Memory B cell (primary cell): ENCODE measurements at regions not wholly inside any gene's neighbourhood (a gene's known extent, or its start where the extent isn't known, plus 50 kb on each side); places are given as distances from the start of the nearest gene placed in this dataset.
"Not testable (repeated sequence)": the region's sequence is repeated elsewhere in the genome, so short reads cannot be mapped to it uniquely, and the experiment has no call there.

Experiments used
- ATAC-seq: fragments of 150-1000 bp; cut with Tn5 transposase; 2 replicates; pipeline ENCODE4 v1.10.0; 2021; ENCODE audit warnings: low read depth, mild to moderate bottlenecking, moderate library complexity
- DNase-seq, 2 donors: peaks; one replicate each; pipeline ENCODE4 v3.0.0; 2022; ENCODE audit warnings: low spot score in 2 of 2
- H3K27ac Mint-ChIP-seq: one replicate; pipeline ENCODE4 v1.8.0; 2022; ENCODE audit warnings: mild to moderate bottlenecking, moderate library complexity, mixed read lengths
- H3K27me3 Mint-ChIP-seq: one replicate; pipeline ENCODE4 v1.8.0; 2022; ENCODE audit warnings: mixed read lengths
- H3K36me3 Mint-ChIP-seq: one replicate; pipeline ENCODE4 v1.8.0; 2022; ENCODE audit warnings: mild to moderate bottlenecking, mixed read lengths
- H3K4me1 Mint-ChIP-seq: one replicate; pipeline ENCODE4 v1.8.0; 2022; ENCODE audit warnings: mixed read lengths
- H3K4me3 Mint-ChIP-seq: one replicate; pipeline ENCODE4 v1.8.0; 2022; ENCODE audit warnings: mild to moderate bottlenecking, moderate library complexity, mixed read lengths
- H3K9me3 Mint-ChIP-seq: one replicate; pipeline ENCODE4 v1.8.0; 2022; ENCODE audit warnings: mixed read lengths

DNA sequence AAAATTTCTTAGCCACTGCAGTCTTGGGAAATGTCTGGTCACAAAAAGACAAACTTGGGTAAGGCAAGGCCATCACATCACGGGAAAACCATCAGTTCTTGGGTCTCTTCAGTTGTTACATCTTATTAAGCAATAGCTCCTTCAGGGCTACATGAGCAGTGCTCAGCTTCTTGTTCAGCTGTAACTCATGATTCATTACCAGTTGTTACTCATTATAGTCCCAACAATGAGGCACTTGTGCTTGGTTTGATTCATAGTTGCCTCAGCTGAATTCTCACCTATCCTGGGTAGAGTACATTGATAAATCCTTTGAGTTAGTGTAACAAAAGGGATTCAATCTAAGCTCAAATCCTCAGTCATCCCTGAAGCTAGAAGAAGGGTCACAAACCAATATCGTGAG lies 102.4 kb upstream of the DCC start:
- Mint-ChIP-seq H3K27ac (no peak overlapping the region), H3K27me3 (peaks cover 4% of the 10 kb centered on the region), H3K9me3 (peaks cover 3% of the 10 kb centered on the region), H3K36me3 (no peaks in the 10 kb centered on the region), H3K4me3 (no peak overlapping the region), H3K4me1 (no peaks in the 10 kb centered on the region)
- DNase-seq (no peak), ATAC-seq (no peak)

GRCh38 chr18:52242711-52243110 lies 97.3 kb upstream of the DCC start:
- H3K27ac Mint-ChIP-seq = no peak overlapping the region
- peaks cover 4% of the 10 kb centered on the region for H3K27me3 Mint-ChIP-seq
- H3K4me1 Mint-ChIP-seq = no peaks in the 10 kb centered on the region
- H3K4me3 Mint-ChIP-seq = no peak overlapping the region
- no peak for DNase-seq
- no peaks in the 10 kb centered on the region for H3K36me3 Mint-ChIP-seq
- no peak for ATAC-seq
- peaks cover 5% of the 10 kb centered on the region for H3K9me3 Mint-ChIP-seq

GRCh38 chr18:52244658-52245057 lies 95.3 kb upstream of the DCC start:
- peaks cover 2% of the 10 kb centered on the region for H3K4me1 Mint-ChIP-seq
- no peak for DNase-seq
- peaks cover 2% of the 10 kb centered on the region for H3K27me3 Mint-ChIP-seq
- ATAC-seq = no peak
- H3K27ac Mint-ChIP-seq = no peak overlapping the region
- no peaks in the 10 kb centered on the region for H3K36me3 Mint-ChIP-seq
- no peak overlapping the region for H3K4me3 Mint-ChIP-seq
- H3K9me3 Mint-ChIP-seq = peaks cover 3% of the 10 kb centered on the region

- H3K27ac Mint-ChIP-seq = no peak overlapping the region
- no peak overlapping the region for H3K4me3 Mint-ChIP-seq
- H3K9me3 Mint-ChIP-seq = peaks cover 3% of the 10 kb centered on the region
- H3K27me3 Mint-ChIP-seq = no peaks in the 10 kb centered on the region
- H3K36me3 Mint-ChIP-seq = no peaks in the 10 kb centered on the region
- DNase-seq (no peak), ATAC-seq (no peak)
- H3K4me1 Mint-ChIP-seq = peaks cover 1% of the 10 kb centered on the region
Measured at GRCh38 chr18:52254367-52254766, 85.6 kb upstream of the DCC start.

DNA sequence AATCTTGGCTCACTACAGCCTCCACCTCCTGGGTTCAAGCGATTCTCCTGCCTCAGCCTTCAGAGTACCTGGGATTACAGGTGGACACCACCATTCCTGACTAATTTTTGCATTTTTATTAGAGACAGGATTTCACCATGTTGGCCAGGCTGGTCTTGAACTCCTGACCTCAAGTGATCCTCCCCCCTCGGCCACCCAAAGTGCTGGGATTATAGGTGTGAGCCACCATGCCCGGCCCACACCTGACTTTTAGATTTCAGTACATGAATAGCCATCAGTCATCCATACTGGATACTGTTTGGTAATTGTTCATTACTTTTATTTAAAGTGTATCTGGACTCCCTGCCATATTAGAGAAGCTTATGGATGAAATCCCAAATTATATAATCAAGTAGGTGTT lies 82.6 kb upstream of the DCC start:
- not testable (repeated sequence) for H3K27ac Mint-ChIP-seq, H3K9me3 Mint-ChIP-seq, H3K27me3 Mint-ChIP-seq, H3K36me3 Mint-ChIP-seq, ATAC-seq, H3K4me3 Mint-ChIP-seq, H3K4me1 Mint-ChIP-seq, DNase-seq

- no peaks in the 10 kb centered on the region for H3K27me3 Mint-ChIP-seq
- no peak overlapping the region for H3K27ac Mint-ChIP-seq
- DNase-seq = no peak
- H3K4me1 Mint-ChIP-seq = no peaks in the 10 kb centered on the region
- no peaks in the 10 kb centered on the region for H3K36me3 Mint-ChIP-seq
- H3K4me3 Mint-ChIP-seq = no peak overlapping the region
- no peaks in the 10 kb centered on the region for H3K9me3 Mint-ChIP-seq
- ATAC-seq = no peak
Measured at GRCh38 chr18:52275817-52276216, 64.2 kb upstream of the DCC start.

- no peaks in the 10 kb centered on the region for H3K4me1 Mint-ChIP-seq
- H3K27ac Mint-ChIP-seq = no peak overlapping the region
- no peaks in the 10 kb centered on the region for H3K9me3 Mint-ChIP-seq
- H3K27me3 Mint-ChIP-seq = no peaks in the 10 kb centered on the region
- DNase-seq = no peak
- no peaks in the 10 kb centered on the region for H3K36me3 Mint-ChIP-seq
- ATAC-seq = no peak
- H3K4me3 Mint-ChIP-seq = no peak overlapping the region
Measured at GRCh38 chr18:52277785-52278184, 62.2 kb upstream of the DCC start.

GRCh38 chr18:52278191-52278590 lies 61.8 kb upstream of the DCC start:
- Mint-ChIP-seq H3K27me3 (no peaks in the 10 kb centered on the region), H3K36me3 (no peaks in the 10 kb centered on the region), H3K4me1 (no peaks in the 10 kb centered on the region), H3K4me3 (no peak overlapping the region), H3K9me3 (no peaks in the 10 kb centered on the region), H3K27ac (no peak overlapping the region)
- DNase-seq (no peak), ATAC-seq (no peak)

DNA sequence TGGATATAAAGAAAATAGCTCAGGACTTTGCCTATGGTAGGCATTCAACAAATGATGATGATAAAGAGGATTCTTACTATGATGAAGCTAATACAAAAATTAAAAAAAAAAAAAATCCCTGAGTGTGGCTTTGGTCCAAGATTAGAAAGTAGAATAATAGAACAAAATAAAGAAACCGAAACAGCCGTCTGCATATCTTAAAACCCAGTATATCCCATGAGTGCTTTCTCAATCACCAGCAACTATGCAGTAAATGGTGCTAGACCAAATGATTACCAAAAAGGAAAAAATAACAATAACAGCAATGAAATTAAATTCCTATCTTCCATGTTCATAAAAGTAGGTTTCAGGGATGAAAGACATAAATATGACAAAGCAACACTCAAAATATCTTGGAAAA lies 59.3 kb upstream of the DCC start:
- DNase-seq = no peak
- Mint-ChIP-seq H3K36me3 (no peaks in the 10 kb centered on the region), H3K9me3 (no peaks in the 10 kb centered on the region)

GRCh38 chr18:52283927-52284326 lies 56.1 kb upstream of the DCC start:
- Mint-ChIP-seq H3K27ac (no peak overlapping the region), H3K4me1 (no peaks in the 10 kb centered on the region), H3K4me3 (no peak overlapping the region), H3K36me3 (no peaks in the 10 kb centered on the region), H3K9me3 (no peaks in the 10 kb centered on the region), H3K27me3 (peaks cover 1% of the 10 kb centered on the region)
- DNase-seq = no peak
- no peak for ATAC-seq

More for the DNA sequence above, 59.3 kb upstream of the DCC start:
- Mint-ChIP-seq H3K27me3 (no peaks in the 10 kb centered on the region), H3K27ac (no peak overlapping the region), H3K4me3 (no peak overlapping the region), H3K4me1 (no peaks in the 10 kb centered on the region)
- no peak for ATAC-seq

GRCh38 chr18:52286675-52287074 lies 53.3 kb upstream of the DCC start:
- H3K4me3 Mint-ChIP-seq = no peak overlapping the region
- no peaks in the 10 kb centered on the region for H3K4me1 Mint-ChIP-seq

DNA sequence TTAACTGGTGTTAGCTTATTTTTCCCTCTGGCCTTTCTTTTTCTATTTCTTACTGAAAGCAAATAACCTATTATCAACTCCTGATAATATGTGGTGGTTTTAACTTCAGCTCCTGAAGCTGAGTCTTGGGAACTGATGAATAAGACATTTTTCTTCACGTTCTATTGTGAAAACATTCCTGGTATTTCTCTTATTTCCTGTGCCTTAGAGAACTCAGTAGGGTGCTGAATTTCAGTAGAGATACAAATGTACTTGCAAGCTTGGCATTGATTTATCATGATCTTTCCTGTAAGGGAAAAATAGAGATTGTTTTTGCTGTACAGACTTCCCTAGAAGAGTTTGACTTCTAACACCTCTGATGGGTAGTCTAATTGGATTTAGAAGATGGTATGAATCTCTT lies 52.8 kb upstream of the DCC start:
- ATAC-seq = no peak
- H3K36me3 Mint-ChIP-seq = no peaks in the 10 kb centered on the region
- peaks cover 1% of the 10 kb centered on the region for H3K27me3 Mint-ChIP-seq
- H3K9me3 Mint-ChIP-seq = no peaks in the 10 kb centered on the region
- no peak overlapping the region for H3K4me3 Mint-ChIP-seq
- H3K4me1 Mint-ChIP-seq = no peaks in the 10 kb centered on the region
- no peak overlapping the region for H3K27ac Mint-ChIP-seq
- no peak for DNase-seq

More at GRCh38 chr18:52286675-52287074, 53.3 kb upstream of the DCC start:
- no peak overlapping the region for H3K27ac Mint-ChIP-seq
- ATAC-seq (no peak), DNase-seq (no peak)
- H3K36me3 Mint-ChIP-seq = no peaks in the 10 kb centered on the region
- H3K9me3 Mint-ChIP-seq = no peaks in the 10 kb centered on the region
- peaks cover 1% of the 10 kb centered on the region for H3K27me3 Mint-ChIP-seq

- no peaks in the 10 kb centered on the region for H3K9me3 Mint-ChIP-seq
- H3K36me3 Mint-ChIP-seq = no peaks in the 10 kb centered on the region
- H3K27me3 Mint-ChIP-seq = peaks cover 1% of the 10 kb centered on the region
- no peak overlapping the region for H3K4me3 Mint-ChIP-seq
- H3K27ac Mint-ChIP-seq = no peak overlapping the region
- DNase-seq = peak in 1 of 2 donors; percentile 16
- H3K4me1 Mint-ChIP-seq = no peaks in the 10 kb centered on the region
- ATAC-seq = peak; percentile 56
Measured at GRCh38 chr18:52288403-52289004, 51.5 kb upstream of the DCC start.

DNA sequence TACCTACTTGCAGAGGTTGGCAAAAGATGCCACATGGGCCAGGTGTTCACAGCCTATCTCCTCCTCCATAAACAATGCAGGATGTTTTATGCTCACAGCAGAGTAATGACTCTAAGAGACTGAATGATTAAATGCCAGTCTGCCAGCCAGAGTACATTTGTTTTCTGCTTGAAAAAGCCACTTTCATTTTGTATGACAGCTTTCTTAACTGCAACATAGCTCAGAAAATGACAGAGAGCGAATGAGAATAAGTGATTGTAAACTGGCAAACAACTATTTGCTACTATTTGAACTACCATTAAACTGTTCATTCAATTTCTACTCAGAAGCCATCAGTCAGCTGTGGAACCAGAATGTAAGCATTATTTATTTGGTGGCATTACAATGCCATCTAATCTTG lies 50.6 kb upstream of the DCC start:
- Mint-ChIP-seq H3K27ac (no peak overlapping the region), H3K27me3 (peaks cover 1% of the 10 kb centered on the region), H3K4me1 (no peaks in the 10 kb centered on the region), H3K4me3 (no peak overlapping the region), H3K9me3 (no peaks in the 10 kb centered on the region), H3K36me3 (no peaks in the 10 kb centered on the region)
- ATAC-seq (no peak), DNase-seq (no peak)
